H9 (cell line): ENCODE measurements at regions not wholly inside any gene's neighbourhood (a gene's known extent, or its start where the extent isn't known, plus 50 kb on each side); places are given as distances from the start of the nearest gene placed in this dataset.

Experiments
- DNase-seq: peaks from one replicate; pipeline ENCODE4 v3.0.0-alpha.2; 2017
- H2AFZ ChIP-seq: one replicate; pipeline ENCODE4 v1.6.1; 2013; ENCODE audit warnings: mild to moderate bottlenecking, low read length, control low read depth, moderate library complexity
- H2AK5ac ChIP-seq: 2 replicates; pipeline ENCODE4 v1.6.1; 2013; ENCODE audit warnings: low read length, control low read depth, mixed read lengths; ENCODE audit not compliant: insufficient read length
- H2BK120ac ChIP-seq: one replicate; pipeline ENCODE4 v1.6.1; 2013; ENCODE audit warnings: low read depth, mild to moderate bottlenecking, low read length, control low read depth, inconsistent platforms; ENCODE audit not compliant: poor library complexity, severe bottlenecking
- H2BK12ac ChIP-seq: 2 replicates; pipeline ENCODE4 v1.6.1; 2013; ENCODE audit warnings: low read length, control low read depth, mixed read lengths, low read depth; ENCODE audit not compliant: insufficient read length
- H2BK15ac ChIP-seq: 2 replicates; pipeline ENCODE4 v1.6.1; 2013; ENCODE audit warnings: low read depth, low read length, control low read depth
- H2BK20ac ChIP-seq: one replicate; pipeline ENCODE4 v1.6.1; 2013; ENCODE audit warnings: low read depth, mild to moderate bottlenecking, low read length, control low read depth, inconsistent platforms; ENCODE audit not compliant: poor library complexity, severe bottlenecking
- H2BK5ac ChIP-seq: 2 replicates; pipeline ENCODE4 v1.6.1; 2013; ENCODE audit warnings: low read length, control low read depth, mixed read lengths; ENCODE audit not compliant: insufficient read length
- H3K14ac ChIP-seq: 2 replicates; pipeline ENCODE4 v1.6.1; 2013; ENCODE audit warnings: low read length, control low read depth; ENCODE audit not compliant: insufficient read depth
- H3K18ac ChIP-seq: 2 replicates; pipeline ENCODE4 v1.6.1; 2013; ENCODE audit warnings: low read depth, mild to moderate bottlenecking, mixed read lengths, low read length, control low read depth; ENCODE audit not compliant: insufficient read length
- H3K23ac ChIP-seq: 2 replicates; pipeline ENCODE4 v1.6.1; 2013; ENCODE audit warnings: low read length, control low read depth, mixed read lengths, low read depth; ENCODE audit not compliant: insufficient read length
- H3K23me2 ChIP-seq: 2 replicates; pipeline ENCODE4 v1.6.1; 2013; ENCODE audit warnings: low read depth, mild to moderate bottlenecking, mixed read lengths, low read length, control low read depth; ENCODE audit not compliant: insufficient read length, poor library complexity, severe bottlenecking
- H3K27ac ChIP-seq: 2 replicates; pipeline ENCODE4 v1.5.1; 2013; ENCODE audit warnings: low read length, control low read depth, mixed read lengths, low read depth; ENCODE audit not compliant: insufficient read length
- H3K27me3 ChIP-seq: 2 replicates; pipeline ENCODE4 v1.6.1; 2013; ENCODE audit warnings: low read length, control low read depth, inconsistent platforms; ENCODE audit not compliant: insufficient read depth
- H3K4ac ChIP-seq: 2 replicates; pipeline ENCODE4 v1.6.1; 2013; ENCODE audit warnings: low read depth, mild to moderate bottlenecking, control low read depth, inconsistent platforms, low read length, moderate library complexity
- H3K4me1 ChIP-seq: 2 replicates; pipeline ENCODE4 v1.6.1; 2013; ENCODE audit warnings: low read length, control low read depth, inconsistent platforms; ENCODE audit not compliant: insufficient read depth
- H3K4me2 ChIP-seq: 2 replicates; pipeline ENCODE4 v1.6.1; 2013; ENCODE audit warnings: low read length, control low read depth, mixed read lengths; ENCODE audit not compliant: insufficient read length, insufficient read depth
- H3K56ac ChIP-seq: 2 replicates; pipeline ENCODE4 v1.6.1; 2013; ENCODE audit warnings: low read depth, mild to moderate bottlenecking, mixed read lengths, low read length, control low read depth; ENCODE audit not compliant: insufficient read length
- H3K79me1 ChIP-seq: 2 replicates; pipeline ENCODE4 v1.6.1; 2013; ENCODE audit warnings: low read depth, mild to moderate bottlenecking, moderate library complexity, low read length, control low read depth, inconsistent platforms; ENCODE audit not compliant: insufficient read depth, poor library complexity, severe bottlenecking
- H3K79me2 ChIP-seq: 2 replicates; pipeline ENCODE4 v1.6.1; 2013; ENCODE audit warnings: low read length, control low read depth, inconsistent platforms; ENCODE audit not compliant: insufficient read depth
- H3K9ac ChIP-seq: 2 replicates; pipeline ENCODE4 v1.6.1; 2013; ENCODE audit warnings: low read length, control low read depth, mixed read lengths; ENCODE audit not compliant: insufficient read length; ENCODE audit errors: extremely low read depth
- H3K9me3 ChIP-seq: one replicate; pipeline ENCODE4 v1.6.1; 2013; ENCODE audit warnings: low read depth, low read length, inconsistent platforms; ENCODE audit not compliant: control insufficient read depth
- H3T11ph ChIP-seq: one replicate; pipeline ENCODE4 v1.6.1; 2013; ENCODE audit warnings: mild to moderate bottlenecking, low read length, control low read depth, inconsistent platforms
- H4K20me1 ChIP-seq: one replicate; pipeline ENCODE4 v1.6.1; 2013; ENCODE audit not compliant: control insufficient read depth, insufficient read length, insufficient read depth
- H4K5ac ChIP-seq: 2 replicates; pipeline ENCODE4 v1.6.1; 2013; ENCODE audit warnings: low read depth, mild to moderate bottlenecking, mixed read lengths, low read length, control low read depth; ENCODE audit not compliant: insufficient read length
- H4K8ac ChIP-seq: replicated peaks from 2 replicates; pipeline ENCODE4 v1.6.1; 2013; ENCODE audit warnings: low read length, control low read depth, mixed read lengths, low read depth; ENCODE audit not compliant: insufficient read length
- H4K91ac ChIP-seq: 2 replicates; pipeline ENCODE4 v1.6.1; 2013; ENCODE audit warnings: low read depth, mild to moderate bottlenecking, moderate library complexity, mixed read lengths, low read length, control low read depth; ENCODE audit not compliant: insufficient read length
- H3K27ac Mint-ChIP-seq, 3 experiments: 2 replicates in 2 of 3; 3 replicates in 1 of 3; pipeline ENCODE4 v1.8.0; 2020 to 2021; ENCODE audit warnings: mixed read lengths in 3 of 3, mild to moderate bottlenecking in 1 of 3, moderate library complexity in 1 of 3
- H3K27me3 Mint-ChIP-seq: 2 replicates; pipeline ENCODE4 v1.8.0; 2021; ENCODE audit warnings: low read depth, mild to moderate bottlenecking, moderate library complexity, mixed read lengths
- H3K36me3 Mint-ChIP-seq, 3 experiments: 2 replicates in 2 of 3; 3 replicates in 1 of 3; pipeline ENCODE4 v1.8.0; 2020 to 2021; ENCODE audit warnings: low read depth in 3 of 3, mixed read lengths in 3 of 3; ENCODE audit not compliant: insufficient read depth in 1 of 3
- H3K4me1 Mint-ChIP-seq, 2 experiments: 2 replicates each; pipeline ENCODE4 v1.8.0; 2020; ENCODE audit warnings: mixed read lengths in 2 of 2
- H3K4me3 Mint-ChIP-seq, 2 experiments: 2 replicates in 1 of 2; 3 replicates in 1 of 2; pipeline ENCODE4 v1.8.0; 2020 to 2021; ENCODE audit warnings: mild to moderate bottlenecking in 2 of 2, mixed read lengths in 2 of 2, moderate library complexity in 1 of 2
- H3K9me3 Mint-ChIP-seq, 2 experiments: 2 replicates in 1 of 2; 3 replicates in 1 of 2; pipeline ENCODE4 v1.8.0; 2020; ENCODE audit warnings: mild to moderate bottlenecking in 2 of 2, mixed read lengths in 2 of 2, moderate library complexity in 1 of 2
- CTCF ChIP-seq: fragments of 200-600 bp; sonication (generic); conservative IDR thresholded peaks from 3 replicates; pipeline ENCODE4 v1.8.0; 2021; ENCODE audit warnings: antibody characterized with exemption, mild to moderate bottlenecking
- WGBS: extraction: QIAGEN DNeasy Blood & Tissue Kit; methylation state at CpG from one replicate; pipeline ENCODE4 v1.1.7; 2013; ENCODE audit warnings: missing lambda C conversion rate, low lambda C conversion rate, mixed read lengths; ENCODE audit not compliant: insufficient read length; ENCODE audit errors: extremely low coverage; 5-methylcytosine and 5-hydroxymethylcytosine counted together

- no peak overlapping the region for H3K14ac ChIP-seq
- no peak overlapping the region for H2BK5ac ChIP-seq
- no peak overlapping the region for H3K27ac Mint-ChIP-seq
- H3K4me1 ChIP-seq, result no peaks in the 10 kb centered on the region
- H3K23ac ChIP-seq, result no peak overlapping the region
- H2AFZ ChIP-seq, result no peak overlapping the region
- H4K91ac ChIP-seq, result no peak overlapping the region
- TF ChIP-seq CTCF, result no peak
- DNase-seq, result no peak
- no peak overlapping the region for H3K9ac ChIP-seq
- H4K5ac ChIP-seq, result no peak overlapping the region
- H2AK5ac ChIP-seq, result no peak overlapping the region
- H3K79me1 ChIP-seq, result no peaks in the 10 kb centered on the region
- no peak overlapping the region for H3K56ac ChIP-seq
- H3K4me2 ChIP-seq, result no peak overlapping the region
- H3K27me3 Mint-ChIP-seq, result no peaks in the 10 kb centered on the region
- no peak overlapping the region for H3K18ac ChIP-seq
- no peaks in the 10 kb centered on the region for H4K20me1 ChIP-seq
- no peaks in the 10 kb centered on the region for H3K23me2 ChIP-seq
- H2BK12ac ChIP-seq, result no peak overlapping the region
- no peak overlapping the region for H2BK15ac ChIP-seq
- no peaks in the 10 kb centered on the region for H3K9me3 ChIP-seq
- H3K4ac ChIP-seq, result no peak overlapping the region
- H3K9me3 Mint-ChIP-seq, result no peaks in the 10 kb centered on the region
- no peaks in the 10 kb centered on the region for H3K79me2 ChIP-seq
- no peak overlapping the region for H2BK120ac ChIP-seq
- no peaks in the 10 kb centered on the region for H3K27me3 ChIP-seq
- H4K8ac ChIP-seq, result no peak overlapping the region
- WGBS, result no CpG with 5 or more reads among the region's 1 CpG
- no peak overlapping the region for H3K4me3 Mint-ChIP-seq
- no peak overlapping the region for H2BK20ac ChIP-seq
- no peaks in the 10 kb centered on the region for H3K36me3 Mint-ChIP-seq
- H3T11ph ChIP-seq, result no peak overlapping the region
- H3K4me1 Mint-ChIP-seq, result no peaks in the 10 kb centered on the region
- H3K27ac ChIP-seq, result no peak overlapping the region
Measured at GRCh38 chr13:83765796-83766195, 116.5 kb downstream of the SLITRK1 start.
